Stomach (tissue), 4 donors: ENCODE measurements at regions not wholly inside any gene's neighbourhood (a gene's known extent, or its start where the extent isn't known, plus 50 kb on each side); places are given as distances from the start of the nearest gene placed in this dataset.
"Not testable (repeated sequence)": the region's sequence is repeated elsewhere in the genome, so short reads cannot be mapped to it uniquely, and the experiment has no call there.

Experiments
- POLR2AphosphoS5 ChIP-seq, 3 donors: sonication (generic); formaldehyde crosslinking; IDR thresholded peaks; one replicate each; pipeline ENCODE4 v1.6.1; 2016; ENCODE audit warnings: antibody characterized with exemption in 3 of 3
- TF ChIP-seq, protein P1 (sequence below), 7 experiments: fragments of 450-650 bp in 4 of 7; fragments of 200-600 bp in 3 of 7; sonication (generic) in 3 of 7; IDR thresholded peaks; one replicate each; pipeline ENCODE4 v1.5.1; 2016 to 2019; ENCODE audit warnings: antibody characterized with exemption in 7 of 7, control low read depth in 2 of 7, mild to moderate bottlenecking in 1 of 7

DNA sequence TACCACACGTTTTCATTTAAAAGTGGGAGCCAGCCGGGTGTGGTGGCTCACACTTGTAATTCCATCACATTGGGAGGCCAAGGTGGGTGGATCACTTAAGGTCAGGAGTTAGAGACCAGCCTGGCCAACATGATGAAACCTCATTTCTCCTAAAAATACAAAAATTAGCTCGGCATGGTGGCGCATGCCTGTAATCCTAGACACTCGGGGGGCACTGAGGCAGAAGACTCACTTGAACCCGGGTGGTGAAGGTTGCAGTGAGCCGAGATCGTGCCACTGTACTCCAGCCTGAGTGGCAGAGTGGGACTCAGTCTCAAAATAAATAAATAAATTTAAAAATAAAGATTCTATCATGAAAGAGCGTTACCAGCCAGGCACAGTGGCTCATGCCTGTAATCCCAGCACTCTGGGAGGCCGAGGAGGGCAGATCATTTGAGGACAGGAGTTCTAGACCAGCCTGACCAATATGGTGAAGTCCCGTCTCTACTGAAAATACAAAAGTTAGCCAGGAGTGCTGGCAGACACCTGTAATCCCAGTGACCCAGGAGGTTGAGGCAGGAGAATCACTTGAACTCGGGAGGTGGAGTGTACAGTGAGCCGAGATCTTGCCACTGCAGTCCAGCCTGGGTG lies 135.4 kb upstream of the TPTE start:
- not testable (repeated sequence) for TF ChIP-seq POLR2AphosphoS5 (IDR thresholded peaks at IDR 0.05)
- TF ChIP-seq, protein P1, sequence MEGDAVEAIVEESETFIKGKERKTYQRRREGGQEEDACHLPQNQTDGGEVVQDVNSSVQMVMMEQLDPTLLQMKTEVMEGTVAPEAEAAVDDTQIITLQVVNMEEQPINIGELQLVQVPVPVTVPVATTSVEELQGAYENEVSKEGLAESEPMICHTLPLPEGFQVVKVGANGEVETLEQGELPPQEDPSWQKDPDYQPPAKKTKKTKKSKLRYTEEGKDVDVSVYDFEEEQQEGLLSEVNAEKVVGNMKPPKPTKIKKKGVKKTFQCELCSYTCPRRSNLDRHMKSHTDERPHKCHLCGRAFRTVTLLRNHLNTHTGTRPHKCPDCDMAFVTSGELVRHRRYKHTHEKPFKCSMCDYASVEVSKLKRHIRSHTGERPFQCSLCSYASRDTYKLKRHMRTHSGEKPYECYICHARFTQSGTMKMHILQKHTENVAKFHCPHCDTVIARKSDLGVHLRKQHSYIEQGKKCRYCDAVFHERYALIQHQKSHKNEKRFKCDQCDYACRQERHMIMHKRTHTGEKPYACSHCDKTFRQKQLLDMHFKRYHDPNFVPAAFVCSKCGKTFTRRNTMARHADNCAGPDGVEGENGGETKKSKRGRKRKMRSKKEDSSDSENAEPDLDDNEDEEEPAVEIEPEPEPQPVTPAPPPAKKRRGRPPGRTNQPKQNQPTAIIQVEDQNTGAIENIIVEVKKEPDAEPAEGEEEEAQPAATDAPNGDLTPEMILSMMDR (IDR thresholded peaks at IDR 0.05) = not testable (repeated sequence)
